Right lobe of liver (tissue), 6 donors: ENCODE measurements at regions not wholly inside any gene's neighbourhood (a gene's known extent, or its start where the extent isn't known, plus 50 kb on each side); places are given as distances from the start of the nearest gene placed in this dataset.
"Not testable (repeated sequence)": the region's sequence is repeated elsewhere in the genome, so short reads cannot be mapped to it uniquely, and the experiment has no call there.

ENCODE experiments used
- ATAC-seq, 4 donors: fragments of 200-7000 bp; cut with Tn5 transposase; one replicate each; pipeline ENCODE4 v1.9.1; 2020; ENCODE audit warnings: mild to moderate bottlenecking in 4 of 4, moderate library complexity in 4 of 4
- DNase-seq, 3 donors: peaks; one replicate each; pipeline ENCODE4 v3.0.0-alpha.2; 2020
- H3K27ac ChIP-seq, 3 donors: fragments of 200-600 bp; one replicate each; pipeline ENCODE4 v1.8.0; 2022
- H3K27me3 ChIP-seq, 2 donors: fragments of 200-600 bp; one replicate each; pipeline ENCODE4 v1.8.0; 2022
- H3K36me3 ChIP-seq, 4 donors: fragments of 200-600 bp; sonication (generic) in 1 of 4; one replicate each; pipeline versions ENCODE4 v1.5.1 to v1.8.0; 2017 to 2022; ENCODE audit warnings: control low read depth in 1 of 4
- H3K4me1 ChIP-seq, 4 donors: fragments of 200-600 bp; sonication (generic) in 1 of 4; one replicate each; pipeline versions ENCODE4 v1.5.1 to v1.8.0; 2017 to 2022; ENCODE audit warnings: control low read depth in 1 of 4
- H3K4me3 ChIP-seq, 3 donors: fragments of 200-600 bp; one replicate each; pipeline ENCODE4 v1.8.0; 2022
- H3K9me3 ChIP-seq, 4 donors: fragments of 200-600 bp; sonication (generic) in 1 of 4; one replicate each; pipeline versions ENCODE4 v1.5.1 to v1.8.0; 2017 to 2022; ENCODE audit warnings: control low read depth in 1 of 4
- CTCF ChIP-seq, 4 donors: fragments of 200-600 bp in 3 of 4; fragments of 450-650 bp in 1 of 4; IDR thresholded peaks; one replicate each; pipeline versions ENCODE4 v1.5.1 to v1.8.0; 2016 to 2022; ENCODE audit warnings: antibody characterized with exemption in 4 of 4, mild to moderate bottlenecking in 2 of 4
- POLR2A ChIP-seq: fragments of 450-650 bp; IDR thresholded peaks from one replicate; pipeline ENCODE4 v1.6.1; 2017; ENCODE audit warnings: antibody characterized with exemption, mild to moderate bottlenecking
- WGBS: methylation state at CpG from one replicate; pipeline ENCODE4 v1.1.6; 2018; ENCODE audit warnings: low coverage, low lambda C conversion rate; ENCODE audit not compliant: insufficient coverage; ENCODE audit errors: missing lambda C conversion rate; 5-methylcytosine and 5-hydroxymethylcytosine counted together
- intact Hi-C, 2 donors: fragments of 100-400 bp; cut with DNase I; formaldehyde crosslinking; loops; one replicate each; pipeline versions ENCODE4 v1.11.2 to v1.14.1; 2022
- donor health status: DM: no; HTN: yes; CAD: no.
- donor health status: DM: no; HTN: no; CAD: no.
- donor health status: DM: no; HTN: no; CAD: no.
- donor health status: DM: no; HTN: yes; CAD: no.
- donor health status: DM: no; HTN: yes; CAD: no.

GRCh38 chr11:106565326-106565725 lies 452.9 kb downstream of the GUCY1A2 start:
- Histone ChIP-seq H3K9me3 (no peaks in the 10 kb centered on the region), H3K4me1 (no peaks in the 10 kb centered on the region), H3K4me3 (no peak overlapping the region), H3K27me3 (no peaks in the 10 kb centered on the region), H3K36me3 (no peaks in the 10 kb centered on the region), H3K27ac (no peak overlapping the region)
- no peak for TF ChIP-seq CTCF (IDR thresholded peaks at IDR 0.05)
- no peak for TF ChIP-seq POLR2A
- 43% methylated on average over 2 of the region's 2 CpGs for WGBS
- DNase-seq (no peak), ATAC-seq (no peak)
- intact Hi-C loops: no loop called here

- WGBS: 74% methylated on average over 3 of the region's 3 CpGs
- H3K4me3 ChIP-seq: no peak overlapping the region
- no peaks in the 10 kb centered on the region for H3K9me3 ChIP-seq
- no peaks in the 10 kb centered on the region for H3K36me3 ChIP-seq
- DNase-seq: no peak
- H3K27me3 ChIP-seq: no peaks in the 10 kb centered on the region
- intact Hi-C loops: no loop called here
- H3K4me1 ChIP-seq: no peaks in the 10 kb centered on the region
- no peak overlapping the region for H3K27ac ChIP-seq
- TF ChIP-seq CTCF (IDR thresholded peaks at IDR 0.05) (no peak), POLR2A (no peak)
- ATAC-seq: no peak
Measured at GRCh38 chr11:106568632-106569031, 449.6 kb downstream of the GUCY1A2 start.

GRCh38 chr11:106577384-106577783 lies 440.9 kb downstream of the GUCY1A2 start:
- H3K27ac ChIP-seq, H3K4me1 ChIP-seq, H3K36me3 ChIP-seq, H3K27me3 ChIP-seq, DNase-seq, ATAC-seq, H3K9me3 ChIP-seq, H3K4me3 ChIP-seq, intact Hi-C loops: not testable (repeated sequence)
- 58% methylated on average over 3 of the region's 5 CpGs for WGBS

- Histone ChIP-seq H3K27me3 (no peaks in the 10 kb centered on the region), H3K9me3 (no peaks in the 10 kb centered on the region), H3K4me3 (no peak overlapping the region), H3K27ac (no peak overlapping the region), H3K36me3 (no peaks in the 10 kb centered on the region), H3K4me1 (no peaks in the 10 kb centered on the region)
- 60% methylated on average over 6 of the region's 6 CpGs for WGBS
- DNase-seq: no peak
- intact Hi-C loops: no loop called here
- no peak for ATAC-seq
- TF ChIP-seq POLR2A: no peak
- TF ChIP-seq CTCF (IDR thresholded peaks at IDR 0.05): no peak
Measured at GRCh38 chr11:106581399-106581798, 436.9 kb downstream of the GUCY1A2 start.

GRCh38 chr11:106585061-106585460 lies 433.2 kb downstream of the GUCY1A2 start:
- H3K4me3 ChIP-seq: no peak overlapping the region
- 92% methylated on average over 4 of the region's 5 CpGs for WGBS
- no peak overlapping the region for H3K27ac ChIP-seq
- no peaks in the 10 kb centered on the region for H3K4me1 ChIP-seq
- no peaks in the 10 kb centered on the region for H3K36me3 ChIP-seq
- H3K9me3 ChIP-seq: no peaks in the 10 kb centered on the region
- intact Hi-C loops: no loop called here
- ATAC-seq: no peak
- no peak for DNase-seq
- H3K27me3 ChIP-seq: no peaks in the 10 kb centered on the region
- TF ChIP-seq CTCF (IDR thresholded peaks at IDR 0.05) (no peak), POLR2A (no peak)
